Epithelial cell of esophagus (primary cell): ENCODE measurements at regions not wholly inside any gene's neighbourhood (a gene's known extent, or its start where the extent isn't known, plus 50 kb on each side); places are given as distances from the start of the nearest gene placed in this dataset.
"Not testable (repeated sequence)": the region's sequence is repeated elsewhere in the genome, so short reads cannot be mapped to it uniquely, and the experiment has no call there.

ENCODE experiments used
- DNase-seq: peaks from one replicate; pipeline ENCODE4 v3.0.0; 2010; ENCODE audit warnings: low read depth
- H3K4me3 ChIP-seq: 2 replicates; pipeline ENCODE4 v1.5.1; 2011; ENCODE audit warnings: mild to moderate bottlenecking, low read length, control low read depth
- TF ChIP-seq, protein P1 (sequence below): IDR thresholded peaks from 2 replicates; pipeline ENCODE4 v1.5.1; 2011; ENCODE audit warnings: low read depth, mild to moderate bottlenecking, low read length, control low read depth, inconsistent platforms; ENCODE audit not compliant: insufficient read depth; ENCODE audit errors: missing control alignments

DNA sequence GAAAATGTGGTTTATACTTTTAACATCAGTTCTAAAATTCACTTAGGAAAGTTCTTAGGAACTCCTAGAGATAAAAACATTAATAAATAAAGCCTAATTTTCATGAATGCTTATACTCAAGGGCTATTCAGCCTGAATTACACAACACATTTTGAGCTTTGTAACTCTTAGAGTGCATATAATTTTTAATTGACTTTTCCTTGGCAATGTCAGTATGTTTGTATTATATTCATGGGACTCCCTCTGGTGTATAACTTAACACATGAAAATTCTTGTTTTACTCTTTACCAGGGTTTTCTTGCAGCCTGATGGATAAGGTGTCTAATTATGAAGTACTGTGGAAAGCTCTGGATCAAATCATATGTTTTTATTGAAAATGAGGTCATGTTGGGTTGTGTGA lies 150.6 kb upstream of the HMGA2 start:
- DNase-seq, result peak; percentile 49
- H3K4me3 ChIP-seq, result no peak overlapping the region
- TF ChIP-seq, protein P1, sequence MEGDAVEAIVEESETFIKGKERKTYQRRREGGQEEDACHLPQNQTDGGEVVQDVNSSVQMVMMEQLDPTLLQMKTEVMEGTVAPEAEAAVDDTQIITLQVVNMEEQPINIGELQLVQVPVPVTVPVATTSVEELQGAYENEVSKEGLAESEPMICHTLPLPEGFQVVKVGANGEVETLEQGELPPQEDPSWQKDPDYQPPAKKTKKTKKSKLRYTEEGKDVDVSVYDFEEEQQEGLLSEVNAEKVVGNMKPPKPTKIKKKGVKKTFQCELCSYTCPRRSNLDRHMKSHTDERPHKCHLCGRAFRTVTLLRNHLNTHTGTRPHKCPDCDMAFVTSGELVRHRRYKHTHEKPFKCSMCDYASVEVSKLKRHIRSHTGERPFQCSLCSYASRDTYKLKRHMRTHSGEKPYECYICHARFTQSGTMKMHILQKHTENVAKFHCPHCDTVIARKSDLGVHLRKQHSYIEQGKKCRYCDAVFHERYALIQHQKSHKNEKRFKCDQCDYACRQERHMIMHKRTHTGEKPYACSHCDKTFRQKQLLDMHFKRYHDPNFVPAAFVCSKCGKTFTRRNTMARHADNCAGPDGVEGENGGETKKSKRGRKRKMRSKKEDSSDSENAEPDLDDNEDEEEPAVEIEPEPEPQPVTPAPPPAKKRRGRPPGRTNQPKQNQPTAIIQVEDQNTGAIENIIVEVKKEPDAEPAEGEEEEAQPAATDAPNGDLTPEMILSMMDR, result peak; percentile 29

DNA sequence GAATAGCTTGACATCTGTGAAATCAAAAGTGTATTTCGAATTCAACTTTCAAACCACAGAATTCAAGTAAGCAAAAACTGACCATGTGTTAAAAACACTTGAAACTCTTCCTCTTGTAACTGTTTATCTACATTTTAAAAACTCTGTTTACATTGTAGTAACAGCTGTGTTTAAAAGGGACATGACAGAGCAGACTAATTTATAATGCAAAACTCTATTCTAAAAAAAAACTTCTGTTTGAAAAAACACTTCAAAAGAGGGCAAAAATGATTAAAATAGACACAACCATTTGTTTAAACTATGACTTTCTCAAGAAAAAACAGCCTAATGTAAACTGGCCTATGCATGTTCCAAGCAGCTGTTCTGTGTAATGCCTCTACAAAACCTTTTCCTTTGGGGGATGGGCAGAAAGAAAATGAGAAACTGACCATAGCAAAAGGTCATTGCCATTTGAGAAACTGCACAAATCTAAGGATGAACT lies 149.1 kb upstream of the HMGA2 start:
- TF ChIP-seq, protein P1, result no peak
- no peak for DNase-seq

DNA sequence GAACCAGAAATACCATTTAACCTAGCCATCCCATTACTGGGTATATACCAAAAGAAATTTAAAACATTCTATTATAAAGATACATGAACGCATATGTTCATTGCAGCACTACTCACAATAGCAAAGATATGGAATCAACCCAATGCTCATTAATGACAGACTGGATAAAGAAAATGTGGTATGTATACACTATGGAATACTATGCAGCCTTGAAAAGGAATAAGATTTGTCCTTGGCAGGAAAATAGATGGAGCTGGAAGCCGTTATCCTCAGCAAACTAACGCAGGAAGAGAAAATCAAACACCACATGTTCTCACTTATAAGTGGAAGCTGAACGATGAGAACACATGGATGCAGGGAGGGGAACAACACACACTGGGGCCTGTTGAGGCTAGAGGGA lies 146.1 kb upstream of the HMGA2 start:
- DNase-seq, H3K4me3 ChIP-seq: not testable (repeated sequence)

More for the DNA sequence above, 149.1 kb upstream of the HMGA2 start:
- H3K4me3 ChIP-seq, result no peak overlapping the region

DNA sequence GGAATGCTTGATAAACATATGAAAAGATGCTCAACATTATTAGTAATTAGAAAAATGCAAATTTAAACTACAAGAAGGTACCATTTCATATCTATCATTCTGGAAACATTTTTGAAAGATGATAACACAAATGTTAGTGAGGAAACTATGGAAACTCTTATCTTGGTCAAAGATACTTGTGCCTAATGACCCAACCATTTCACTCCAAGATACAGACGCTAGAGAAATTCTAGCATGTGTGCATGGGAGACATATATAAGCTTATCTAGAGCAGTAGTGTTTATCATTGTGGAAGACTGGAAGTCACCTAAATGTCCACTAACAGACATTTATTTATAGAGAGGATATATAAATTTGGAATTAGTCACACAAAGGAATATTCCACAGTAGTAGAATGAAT lies 143.1 kb upstream of the HMGA2 start:
- DNase-seq, result no peak
- H3K4me3 ChIP-seq, result no peak overlapping the region
- TF ChIP-seq, protein P1, result no peak

DNA sequence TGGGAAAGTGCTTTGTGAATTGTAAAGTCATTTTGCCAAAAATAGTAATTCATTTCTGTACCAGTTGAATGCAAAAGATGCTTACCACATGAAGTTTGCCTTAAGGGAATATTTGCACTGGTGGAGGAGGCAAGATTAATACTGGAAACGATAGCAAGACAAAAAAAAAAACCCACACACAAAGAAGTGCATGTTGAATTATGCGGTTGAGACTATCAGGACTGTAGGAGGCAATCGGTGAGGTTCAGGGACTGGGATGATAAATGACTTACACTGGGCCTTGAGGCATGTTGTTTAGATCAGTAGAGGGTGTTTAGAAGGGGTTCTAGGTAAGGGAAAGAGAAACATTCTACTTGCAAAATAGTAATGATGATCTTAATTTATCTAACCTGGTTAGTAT lies 142.2 kb upstream of the HMGA2 start:
- TF ChIP-seq, protein P1, result no peak
- H3K4me3 ChIP-seq, result no peak overlapping the region
- DNase-seq, result no peak

DNA sequence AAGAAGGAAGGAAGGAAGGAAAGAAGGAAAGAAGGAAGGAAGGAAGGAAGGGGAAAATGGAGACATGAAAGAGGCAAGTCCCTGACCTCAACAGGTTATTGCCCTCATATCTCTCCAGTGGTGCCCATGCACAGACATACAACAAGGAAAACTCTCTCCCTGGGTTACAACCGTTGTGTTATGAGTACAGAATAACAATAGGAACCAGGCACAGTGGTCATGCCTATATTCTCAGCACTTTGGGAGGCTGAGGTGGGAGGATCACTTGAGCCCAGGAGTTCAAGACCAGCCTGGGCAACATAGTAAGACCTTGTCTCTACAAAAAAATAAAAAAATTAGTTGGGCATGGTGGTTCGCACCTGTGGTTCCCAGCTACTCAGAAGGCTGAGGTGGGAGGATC lies 139.4 kb upstream of the HMGA2 start:
- DNase-seq, result no peak
- TF ChIP-seq, protein P1, result no peak
- H3K4me3 ChIP-seq, result no peak overlapping the region

DNA sequence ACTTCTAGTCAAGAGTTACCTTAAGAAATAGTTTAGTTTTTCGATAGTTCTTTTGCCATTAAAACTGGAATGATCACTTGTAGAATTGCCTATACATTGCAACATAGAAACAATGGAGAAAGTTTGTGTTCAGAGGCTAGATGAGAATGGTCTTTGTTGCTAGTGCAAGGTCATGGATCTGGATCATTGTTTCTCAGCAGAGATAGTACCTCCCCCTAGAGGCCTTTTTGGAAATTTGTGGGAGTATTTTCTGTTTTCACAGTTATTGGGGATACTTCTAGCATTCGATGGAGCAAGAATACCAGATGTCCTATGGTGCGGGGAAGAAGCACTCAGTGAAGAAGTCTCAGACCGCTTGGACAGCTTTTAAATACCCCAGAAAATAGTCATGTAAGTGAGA lies 138.8 kb upstream of the HMGA2 start:
- TF ChIP-seq, protein P1, result peak; percentile 61
- no peak overlapping the region for H3K4me3 ChIP-seq
- peak; percentile 59 for DNase-seq
